ENCODE measurements at regions not wholly inside any gene's neighbourhood (a gene's known extent, or its start where the extent isn't known, plus 50 kb on each side); places are given as distances from the start of the nearest gene placed in this dataset.

DNA sequence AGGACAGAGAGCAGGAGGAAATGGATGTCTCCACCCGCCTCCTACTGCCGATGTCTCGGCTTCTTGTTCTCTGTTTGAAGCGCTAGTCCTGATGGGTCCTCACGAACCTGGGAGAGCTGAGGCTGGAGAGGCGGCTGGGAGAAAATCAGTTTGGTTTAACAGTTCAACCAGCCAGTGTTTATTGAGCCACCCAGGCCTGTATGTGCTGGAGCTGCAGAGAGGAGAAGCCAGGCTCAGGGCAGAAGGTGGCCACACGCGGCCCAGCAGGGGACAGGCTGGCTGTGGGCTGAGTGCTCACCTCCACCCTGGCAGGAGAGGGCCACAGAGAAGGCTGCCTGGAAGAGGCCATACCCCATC is 202.1 kb downstream of the CYP26B1 start:
- DNase-seq (ENCODE audit: low read depth, low spot score) = no peak
- no peak overlapping the region for H3K4me3 ChIP-seq (ENCODE audit: low read depth, low read length)
- TF ChIP-seq CTCF (IDR thresholded peaks at IDR 0.05; ENCODE audit: low read depth, low read length) = no peak
- in situ Hi-C loops (cut with HindIII; ENCODE audit: low sequenced_read_pairs) = no loop called here

- in situ Hi-C loops (cut with HindIII; ENCODE audit: low sequenced_read_pairs) = no loop called here
- no peak overlapping the region for H3K4me3 ChIP-seq (ENCODE audit: low read depth, low read length)
- DNase-seq (ENCODE audit: low read depth, low spot score) = no peak
- TF ChIP-seq CTCF (IDR thresholded peaks at IDR 0.05; ENCODE audit: low read depth, low read length) = no peak
Observed at GRCh38 chr2:71944806-71945602, 202.7 kb downstream of the CYP26B1 start.

DNA sequence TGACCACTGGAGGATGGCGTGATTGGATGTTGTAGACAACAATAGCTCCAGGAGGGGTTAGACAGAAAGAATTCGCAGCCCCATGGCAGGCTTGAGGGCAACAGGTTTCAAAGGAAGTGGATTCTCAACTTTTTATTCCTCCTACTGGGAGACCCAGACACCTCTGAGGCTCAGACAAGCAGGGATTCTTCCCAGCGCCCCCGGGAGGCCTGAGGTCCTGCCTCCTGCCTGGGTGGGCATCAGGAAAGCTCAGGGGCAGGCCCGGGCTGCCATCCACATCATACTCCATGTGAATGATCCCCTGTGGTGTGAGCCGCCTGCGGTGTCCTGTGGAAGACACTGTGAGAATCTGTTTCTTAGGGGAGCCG is 203.5 kb downstream of the CYP26B1 start:
- TF ChIP-seq CTCF (IDR thresholded peaks at IDR 0.05; ENCODE audit: low read depth, low read length) = no peak
- DNase-seq (ENCODE audit: low read depth, low spot score) = no peak
- H3K4me3 ChIP-seq (ENCODE audit: low read depth, low read length) = no peak overlapping the region
- in situ Hi-C loops (cut with HindIII; ENCODE audit: low sequenced_read_pairs) = no loop called here

DNA sequence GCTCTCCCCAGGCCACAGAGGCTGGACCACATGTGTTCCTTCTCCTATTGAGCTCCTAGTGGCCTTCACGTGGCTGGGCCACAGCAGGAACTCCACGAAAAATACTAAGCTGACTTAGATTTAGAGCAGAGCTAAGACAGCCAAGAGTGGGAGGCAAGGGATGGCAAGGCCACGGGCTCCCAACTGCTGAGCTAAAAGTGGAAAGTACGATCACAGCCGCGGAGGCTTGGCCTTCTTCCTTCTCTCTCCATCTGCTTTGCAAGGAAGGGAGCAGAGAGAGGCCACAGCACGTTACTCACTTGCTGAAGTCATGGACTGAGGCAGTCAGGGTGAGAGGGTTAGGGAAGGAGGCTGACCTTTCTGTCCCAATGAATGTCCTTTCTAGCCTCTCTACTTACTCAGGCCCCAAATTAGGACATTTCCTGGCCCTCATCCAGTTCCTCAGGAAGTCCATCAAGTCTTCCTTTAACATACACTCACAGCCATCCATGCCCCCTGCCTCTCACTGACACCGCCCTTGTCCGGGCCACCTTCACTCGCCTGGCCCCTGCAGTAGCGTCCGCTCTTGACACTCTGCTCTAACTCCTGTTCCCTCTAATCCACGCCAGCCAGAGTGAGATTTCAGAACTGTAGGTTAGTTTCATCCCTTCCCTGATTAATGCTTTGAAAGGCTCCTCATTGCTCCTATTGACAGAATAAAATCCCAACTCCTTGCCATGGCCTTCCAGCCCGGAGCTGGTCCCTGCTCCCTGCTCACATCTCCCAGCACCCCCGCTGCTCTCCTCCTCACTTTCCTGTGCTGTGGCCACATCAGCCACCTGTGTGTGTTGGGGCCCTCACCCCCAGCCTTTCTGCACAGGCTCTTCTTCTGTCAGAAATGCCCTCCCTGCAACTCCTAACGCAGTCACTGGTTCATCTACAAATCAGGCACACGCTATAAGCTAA is 204.2 kb downstream of the CYP26B1 start:
- in situ Hi-C loops (cut with HindIII; ENCODE audit: low sequenced_read_pairs) = no loop called here
- DNase-seq (ENCODE audit: low read depth, low spot score) = no peak

GRCh38 chr2:71941726-71942525 is 205.7 kb downstream of the CYP26B1 start:
- no peak overlapping the region for H3K4me3 ChIP-seq (ENCODE audit: low read depth, low read length)
- no peak for TF ChIP-seq CTCF (IDR thresholded peaks at IDR 0.05; ENCODE audit: low read depth, low read length)
- no peak for DNase-seq (ENCODE audit: low read depth, low spot score)
- in situ Hi-C loops (cut with HindIII; ENCODE audit: low sequenced_read_pairs) = no loop called here

More for the DNA sequence above, 204.2 kb downstream of the CYP26B1 start:
- no peak for TF ChIP-seq CTCF (IDR thresholded peaks at IDR 0.05; ENCODE audit: low read depth, low read length)
- H3K4me3 ChIP-seq (ENCODE audit: low read depth, low read length) = no peak overlapping the region

- no peak for TF ChIP-seq CTCF (IDR thresholded peaks at IDR 0.05; ENCODE audit: low read depth, low read length)
- in situ Hi-C loops (cut with HindIII; ENCODE audit: low sequenced_read_pairs) = no loop called here
- DNase-seq (ENCODE audit: low read depth, low spot score) = no peak
- H3K4me3 ChIP-seq (ENCODE audit: low read depth, low read length) = no peak overlapping the region
Observed at GRCh38 chr2:71940695-71941094, 207.0 kb downstream of the CYP26B1 start.
